HEK293T (cell line): ENCODE measurements at regions not wholly inside any gene's neighbourhood (a gene's known extent, or its start where the extent isn't known, plus 50 kb on each side); places are given as distances from the start of the nearest gene placed in this dataset.
"Not testable (repeated sequence)": the region's sequence is repeated elsewhere in the genome, so short reads cannot be mapped to it uniquely, and the experiment has no call there.

Source experiments
- CTCF ChIA-PET: fragments of 350-600 bp; formaldehyde crosslinking; extraction: SDS; loops from one replicate; lab custom pipeline; 2021; ENCODE audit warnings: antibody characterized with exemption, inconsistent platforms; lab: Yijun Ruan, JAX
- POLR2A ChIA-PET: fragments of 350-600 bp; formaldehyde crosslinking; extraction: SDS; loops from one replicate; lab custom pipeline; 2020; ENCODE audit warnings: antibody characterized with exemption, inconsistent platforms; lab: Yijun Ruan, JAX
- DNase-seq: peaks from one replicate; pipeline ENCODE4 v3.0.0; 2012; ENCODE audit warnings: mixed read lengths; ENCODE audit errors: extremely low spot score
- ARNT ChIP-seq: fragments of 450-650 bp; IDR thresholded peaks from 2 replicates; pipeline ENCODE4 v1.6.1; 2017; ENCODE audit warnings: mild to moderate bottlenecking
- BHLHE40 ChIP-seq: fragments of 450-650 bp; IDR thresholded peaks from 2 replicates; pipeline ENCODE4 v1.6.1; 2016; ENCODE audit warnings: mild to moderate bottlenecking, moderate library complexity, borderline replicate concordance
- CTBP1 ChIP-seq: fragments of 450-650 bp; IDR thresholded peaks from 2 replicates; pipeline ENCODE4 v1.6.1; 2016; ENCODE audit warnings: borderline replicate concordance
- ELF4 ChIP-seq: fragments of 450-650 bp; IDR thresholded peaks from 2 replicates; pipeline ENCODE4 v1.6.1; 2017; ENCODE audit warnings: antibody characterized with exemption
- FOXA1 ChIP-seq: fragments of 450-650 bp; IDR thresholded peaks from 2 replicates; pipeline ENCODE4 v1.6.1; 2016; ENCODE audit warnings: mild to moderate bottlenecking
- FOXK2 ChIP-seq: fragments of 450-650 bp; IDR thresholded peaks from 2 replicates; pipeline ENCODE4 v1.6.1; 2016; ENCODE audit warnings: mild to moderate bottlenecking
- FOXM1 ChIP-seq: fragments of 450-650 bp; IDR thresholded peaks from 2 replicates; pipeline ENCODE4 v1.6.1; 2017; ENCODE audit warnings: mild to moderate bottlenecking, borderline replicate concordance
- HDGF ChIP-seq: fragments of 450-650 bp; IDR thresholded peaks from 2 replicates; pipeline ENCODE4 v1.6.1; 2017; ENCODE audit warnings: antibody characterized with exemption, borderline replicate concordance
- L3MBTL2 ChIP-seq: fragments of 450-650 bp; conservative IDR thresholded peaks from 2 replicates; pipeline ENCODE4 v1.6.1; 2016; ENCODE audit warnings: mild to moderate bottlenecking
- LEF1 ChIP-seq: fragments of 450-650 bp; IDR thresholded peaks from 2 replicates; pipeline ENCODE4 v1.6.1; 2017; ENCODE audit warnings: mild to moderate bottlenecking, borderline replicate concordance
- NFRKB ChIP-seq: fragments of 450-650 bp; IDR thresholded peaks from 2 replicates; pipeline ENCODE4 v1.6.1; 2016; ENCODE audit warnings: mild to moderate bottlenecking, moderate library complexity
- SP1 ChIP-seq: fragments of 450-650 bp; IDR thresholded peaks from 2 replicates; pipeline ENCODE4 v1.6.1; 2017
- SUZ12 ChIP-seq: fragments of 450-650 bp; IDR thresholded peaks from 2 replicates; pipeline ENCODE4 v1.6.1; 2016; ENCODE audit warnings: mild to moderate bottlenecking
- TARDBP ChIP-seq: fragments of 450-650 bp; IDR thresholded peaks from 2 replicates; pipeline ENCODE4 v1.6.1; 2016
- ZNF384 ChIP-seq: fragments of 450-650 bp; IDR thresholded peaks from 2 replicates; pipeline ENCODE4 v1.6.1; 2016
- TF ChIP-seq, protein P1 (sequence below): fragments of 450-650 bp; IDR thresholded peaks from 2 replicates; pipeline ENCODE4 v1.6.1; 2016

DNA sequence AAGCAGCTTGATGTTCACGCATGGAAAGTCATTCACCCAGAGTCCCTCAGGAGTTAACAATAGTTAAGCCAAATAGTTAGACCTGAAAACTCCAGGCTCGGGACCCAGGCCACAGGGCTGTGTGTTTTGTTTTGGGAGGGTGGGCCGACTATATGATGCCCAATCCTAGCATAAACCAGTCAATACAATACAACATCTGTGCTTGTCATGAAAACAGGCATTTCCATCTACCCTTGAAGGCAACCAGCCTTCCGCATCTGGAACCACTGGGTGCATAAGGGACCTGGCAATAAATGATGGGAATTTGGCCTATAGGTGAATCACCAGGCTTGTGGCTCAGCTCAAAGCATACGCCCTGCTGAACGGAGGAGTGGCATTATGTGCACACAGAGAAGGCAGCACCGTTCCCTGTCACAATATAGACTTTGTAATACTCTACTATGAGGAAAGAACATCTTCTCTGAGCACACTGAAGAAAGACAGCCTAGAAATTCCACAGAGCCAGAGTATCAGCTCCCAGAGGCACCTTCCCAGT is 91.0 kb upstream of the FOXN3 start:
- ChIA-PET CTCF (no interaction called here), POLR2A (no interaction called here)
- no peak for DNase-seq
- TF ChIP-seq ARNT, result no peak
- TF ChIP-seq NFRKB, result no peak
- no peak for TF ChIP-seq BHLHE40
- no peak for TF ChIP-seq HDGF
- no peak for TF ChIP-seq L3MBTL2
- no peak for TF ChIP-seq FOXK2
- TF ChIP-seq LEF1, result no peak
- TF ChIP-seq FOXA1, result no peak
- TF ChIP-seq FOXM1, result no peak
- TF ChIP-seq SP1, result no peak
- TF ChIP-seq, protein P1, sequence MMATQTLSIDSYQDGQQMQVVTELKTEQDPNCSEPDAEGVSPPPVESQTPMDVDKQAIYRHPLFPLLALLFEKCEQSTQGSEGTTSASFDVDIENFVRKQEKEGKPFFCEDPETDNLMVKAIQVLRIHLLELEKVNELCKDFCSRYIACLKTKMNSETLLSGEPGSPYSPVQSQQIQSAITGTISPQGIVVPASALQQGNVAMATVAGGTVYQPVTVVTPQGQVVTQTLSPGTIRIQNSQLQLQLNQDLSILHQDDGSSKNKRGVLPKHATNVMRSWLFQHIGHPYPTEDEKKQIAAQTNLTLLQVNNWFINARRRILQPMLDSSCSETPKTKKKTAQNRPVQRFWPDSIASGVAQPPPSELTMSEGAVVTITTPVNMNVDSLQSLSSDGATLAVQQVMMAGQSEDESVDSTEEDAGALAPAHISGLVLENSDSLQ, result no peak
- no peak for TF ChIP-seq SUZ12
- TF ChIP-seq CTBP1, result no peak
- TF ChIP-seq ZNF384, result no peak
- TF ChIP-seq ELF4, result no peak

DNA sequence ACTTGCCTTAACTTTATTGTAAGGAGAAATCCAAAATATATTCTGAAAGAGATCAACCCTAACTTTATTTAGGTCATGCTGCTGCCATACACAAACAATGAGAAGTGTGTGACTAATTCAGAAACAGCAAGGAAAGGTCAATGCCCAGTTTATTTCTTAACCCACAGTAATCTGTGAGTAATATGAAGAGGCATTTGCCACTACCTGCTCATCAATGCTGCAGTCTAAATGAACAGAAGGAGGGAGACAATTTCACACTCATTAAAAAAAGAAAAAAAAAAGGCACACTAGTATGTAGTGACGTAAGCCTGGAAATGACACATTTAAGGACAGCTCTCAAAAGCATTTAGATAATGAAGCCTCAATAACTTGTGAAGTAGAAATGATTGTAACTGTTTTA is 90.5 kb upstream of the FOXN3 start:
- no peak for DNase-seq
- POLR2A ChIA-PET, result no interaction called here

DNA sequence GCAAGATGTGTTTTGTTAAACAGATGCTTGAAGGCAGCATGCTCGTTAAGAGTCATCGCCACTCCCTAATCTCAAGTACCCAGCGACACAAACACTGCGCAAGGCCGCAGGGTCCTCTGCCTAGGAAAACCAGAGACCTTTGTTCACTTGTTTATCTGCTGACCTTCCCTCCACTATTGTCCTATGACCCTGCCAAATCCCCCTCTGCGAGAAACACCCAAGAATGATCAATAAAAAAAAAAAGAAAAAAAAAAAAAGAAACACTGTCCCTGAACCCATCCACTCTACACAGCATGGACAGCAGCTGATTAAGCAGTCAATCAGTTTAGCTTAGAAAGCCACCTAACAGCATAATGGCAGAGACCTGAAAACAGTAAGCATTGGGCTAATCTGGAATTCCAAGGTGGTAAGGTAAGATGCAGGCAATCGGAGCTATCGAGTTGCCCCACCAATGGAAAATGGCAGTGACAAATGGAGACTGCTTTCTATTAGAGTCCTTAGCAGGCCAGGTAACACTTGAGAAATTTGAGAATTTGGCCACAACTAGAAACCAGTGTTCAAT is 89.9 kb upstream of the FOXN3 start:
- CTCF ChIA-PET, DNase-seq, POLR2A ChIA-PET: not testable (repeated sequence)

More for the DNA sequence above, 90.5 kb upstream of the FOXN3 start:
- TF ChIP-seq FOXA1 (no peak), FOXM1 (no peak), ZNF384 (no peak), L3MBTL2 (no peak), CTBP1 (no peak)
- CTCF ChIA-PET, result no interaction called here

DNA sequence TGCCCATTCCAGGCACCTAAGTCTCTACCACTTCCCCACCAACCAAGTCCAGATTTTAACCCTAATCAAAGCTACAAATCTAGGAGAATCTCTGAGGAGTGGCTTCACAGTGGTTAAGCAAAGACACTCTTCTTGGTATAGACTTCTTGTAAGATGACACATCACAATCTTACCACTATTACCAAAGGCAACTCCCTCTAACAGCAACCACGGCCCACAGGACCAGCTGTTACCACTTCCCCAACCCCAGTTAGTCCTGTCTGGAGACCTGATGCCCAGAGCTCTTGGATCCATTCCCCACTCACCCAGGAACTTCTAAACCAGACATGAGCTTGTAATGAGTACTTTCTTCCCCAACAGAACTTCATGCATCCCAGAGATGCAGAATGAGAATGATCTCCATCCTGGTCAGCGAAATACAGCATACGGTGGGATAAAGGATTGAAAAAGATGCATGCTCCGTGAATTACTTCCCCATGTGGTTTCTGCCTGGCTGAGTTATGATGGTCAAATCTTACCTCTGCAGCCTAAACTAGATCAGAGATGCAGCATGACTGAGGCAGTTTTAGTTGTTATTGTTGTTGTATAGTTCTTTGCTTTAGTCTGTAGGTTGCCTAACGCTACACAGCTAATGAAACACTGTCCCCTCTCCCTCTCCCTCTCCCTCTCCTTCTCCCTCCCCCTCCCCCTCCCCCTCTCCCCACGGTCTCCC is 87.7 kb upstream of the FOXN3 start:
- ChIA-PET CTCF (no interaction called here), POLR2A (no interaction called here)
- no peak for DNase-seq
- TF ChIP-seq FOXA1 (no peak), HDGF (no peak), TARDBP (no peak), FOXM1 (no peak), ELF4 (no peak), FOXK2 (no peak), BHLHE40 (no peak)
- TF ChIP-seq, protein P1, result no peak

DNA sequence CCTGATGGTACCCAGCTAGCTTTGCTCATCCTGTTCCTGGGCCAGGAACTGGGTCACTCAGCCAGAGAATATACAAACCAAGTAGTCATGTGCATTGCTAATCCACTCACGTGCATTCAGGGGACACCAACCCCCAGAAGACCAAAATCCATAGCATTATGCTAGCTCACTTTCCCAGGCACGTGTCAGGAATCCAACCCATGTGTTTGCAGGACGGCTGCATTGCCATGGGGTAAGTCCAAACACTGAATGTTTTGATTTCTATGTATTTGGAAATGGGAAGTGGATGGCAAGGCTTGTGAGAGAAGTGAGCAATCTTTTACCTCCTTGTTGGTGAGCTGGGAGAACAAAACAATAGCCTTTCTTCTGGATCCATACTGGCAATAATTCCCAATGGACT is 87.1 kb upstream of the FOXN3 start:
- no peak for DNase-seq
- ChIA-PET POLR2A (no interaction called here), CTCF (no interaction called here)
- TF ChIP-seq ELF4 (no peak), ZNF384 (no peak), BHLHE40 (no peak), SP1 (no peak), FOXA1 (no peak), CTBP1 (no peak), LEF1 (no peak), TARDBP (no peak), FOXM1 (no peak), SUZ12 (no peak)
- TF ChIP-seq, protein P1, result no peak

DNA sequence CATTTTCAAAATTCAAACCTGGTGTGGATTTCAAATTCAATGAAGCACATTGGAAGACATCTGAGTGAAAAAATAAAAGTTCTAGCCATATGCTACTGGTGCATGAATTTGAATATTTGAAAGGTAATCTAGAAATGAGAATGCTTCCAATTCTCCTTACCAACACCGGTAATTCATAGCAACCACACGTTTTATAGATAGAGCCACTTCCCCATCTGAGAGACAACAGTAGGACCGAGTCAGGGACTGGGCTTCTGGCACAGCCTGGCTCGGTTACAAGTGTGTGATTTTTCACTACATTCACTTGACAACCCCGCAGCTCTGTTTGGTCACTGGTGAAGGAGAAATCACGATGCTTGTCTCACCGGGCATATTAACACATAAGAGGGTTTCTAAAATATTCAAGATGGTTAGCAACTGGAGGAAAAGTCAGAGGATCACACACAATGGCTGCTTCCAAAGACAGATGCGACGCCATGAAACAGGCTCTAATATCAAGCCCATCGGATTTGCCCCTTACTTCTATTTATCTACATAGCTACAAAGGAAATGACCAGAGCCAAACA is 86.5 kb upstream of the FOXN3 start:
- no peak for DNase-seq
- ChIA-PET CTCF (no interaction called here), POLR2A (no interaction called here)
- TF ChIP-seq ELF4 (no peak), ARNT (no peak), FOXA1 (no peak), SUZ12 (no peak), FOXK2 (no peak), TARDBP (no peak), BHLHE40 (no peak)
- TF ChIP-seq, protein P1, result no peak
